ENCODE measurements at regions not wholly inside any gene's neighbourhood (a gene's known extent, or its start where the extent isn't known, plus 50 kb on each side); places are given as distances from the start of the nearest gene placed in this dataset.

DNA sequence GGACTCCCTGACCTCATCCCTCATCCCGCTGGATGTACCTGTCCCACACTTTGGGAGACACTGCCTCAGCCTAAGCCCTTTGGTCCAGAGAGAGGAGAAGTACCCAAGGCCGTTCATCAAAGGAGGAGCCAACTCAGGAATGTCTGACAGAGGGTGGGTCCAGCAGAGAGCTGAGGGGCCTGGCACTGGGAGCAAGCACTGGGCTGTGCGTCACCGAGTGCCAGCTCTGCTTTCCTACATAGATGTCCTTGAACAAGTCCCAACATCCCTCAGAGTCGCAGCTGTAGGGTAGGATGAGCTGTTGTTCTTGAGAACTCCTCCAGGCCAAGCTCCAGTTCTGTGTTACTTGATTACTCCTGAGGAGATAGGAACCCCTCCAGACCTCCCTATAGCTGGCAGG is 68.8 kb upstream of the ACOT11 start:
- no peak for TF ChIP-seq POLR2AphosphoS5 (IDR thresholded peaks at IDR 0.05; ENCODE audit: low read depth, low read length)
- no peak for TF ChIP-seq POLR2A (IDR thresholded peaks at IDR 0.05; ENCODE audit: borderline replicate concordance, extremely low read depth, insufficient read depth, insufficient read length)
- TF ChIP-seq SIN3A (IDR thresholded peaks at IDR 0.05; ENCODE audit: low read depth) = no peak
- no peak for TF ChIP-seq ZNF274 (IDR thresholded peaks at IDR 0.05; ENCODE audit: low read depth, low read length)
- TF ChIP-seq FOSL1 (IDR thresholded peaks at IDR 0.05; ENCODE audit: low read depth) = no peak
- no peak for TF ChIP-seq ZFX (IDR thresholded peaks at IDR 0.05)
- TF ChIP-seq, protein P1, sequence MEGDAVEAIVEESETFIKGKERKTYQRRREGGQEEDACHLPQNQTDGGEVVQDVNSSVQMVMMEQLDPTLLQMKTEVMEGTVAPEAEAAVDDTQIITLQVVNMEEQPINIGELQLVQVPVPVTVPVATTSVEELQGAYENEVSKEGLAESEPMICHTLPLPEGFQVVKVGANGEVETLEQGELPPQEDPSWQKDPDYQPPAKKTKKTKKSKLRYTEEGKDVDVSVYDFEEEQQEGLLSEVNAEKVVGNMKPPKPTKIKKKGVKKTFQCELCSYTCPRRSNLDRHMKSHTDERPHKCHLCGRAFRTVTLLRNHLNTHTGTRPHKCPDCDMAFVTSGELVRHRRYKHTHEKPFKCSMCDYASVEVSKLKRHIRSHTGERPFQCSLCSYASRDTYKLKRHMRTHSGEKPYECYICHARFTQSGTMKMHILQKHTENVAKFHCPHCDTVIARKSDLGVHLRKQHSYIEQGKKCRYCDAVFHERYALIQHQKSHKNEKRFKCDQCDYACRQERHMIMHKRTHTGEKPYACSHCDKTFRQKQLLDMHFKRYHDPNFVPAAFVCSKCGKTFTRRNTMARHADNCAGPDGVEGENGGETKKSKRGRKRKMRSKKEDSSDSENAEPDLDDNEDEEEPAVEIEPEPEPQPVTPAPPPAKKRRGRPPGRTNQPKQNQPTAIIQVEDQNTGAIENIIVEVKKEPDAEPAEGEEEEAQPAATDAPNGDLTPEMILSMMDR (IDR thresholded peaks at IDR 0.05 in 2 of 3, conservative IDR thresholded peaks at IDR 0.05 in 1 of 3; ENCODE audit: borderline replicate concordance in 1 of 3, insufficient read depth in 1 of 3, low read depth in 2 of 3, low read length in 2 of 3) = no peak
- TF ChIP-seq, protein P2, sequence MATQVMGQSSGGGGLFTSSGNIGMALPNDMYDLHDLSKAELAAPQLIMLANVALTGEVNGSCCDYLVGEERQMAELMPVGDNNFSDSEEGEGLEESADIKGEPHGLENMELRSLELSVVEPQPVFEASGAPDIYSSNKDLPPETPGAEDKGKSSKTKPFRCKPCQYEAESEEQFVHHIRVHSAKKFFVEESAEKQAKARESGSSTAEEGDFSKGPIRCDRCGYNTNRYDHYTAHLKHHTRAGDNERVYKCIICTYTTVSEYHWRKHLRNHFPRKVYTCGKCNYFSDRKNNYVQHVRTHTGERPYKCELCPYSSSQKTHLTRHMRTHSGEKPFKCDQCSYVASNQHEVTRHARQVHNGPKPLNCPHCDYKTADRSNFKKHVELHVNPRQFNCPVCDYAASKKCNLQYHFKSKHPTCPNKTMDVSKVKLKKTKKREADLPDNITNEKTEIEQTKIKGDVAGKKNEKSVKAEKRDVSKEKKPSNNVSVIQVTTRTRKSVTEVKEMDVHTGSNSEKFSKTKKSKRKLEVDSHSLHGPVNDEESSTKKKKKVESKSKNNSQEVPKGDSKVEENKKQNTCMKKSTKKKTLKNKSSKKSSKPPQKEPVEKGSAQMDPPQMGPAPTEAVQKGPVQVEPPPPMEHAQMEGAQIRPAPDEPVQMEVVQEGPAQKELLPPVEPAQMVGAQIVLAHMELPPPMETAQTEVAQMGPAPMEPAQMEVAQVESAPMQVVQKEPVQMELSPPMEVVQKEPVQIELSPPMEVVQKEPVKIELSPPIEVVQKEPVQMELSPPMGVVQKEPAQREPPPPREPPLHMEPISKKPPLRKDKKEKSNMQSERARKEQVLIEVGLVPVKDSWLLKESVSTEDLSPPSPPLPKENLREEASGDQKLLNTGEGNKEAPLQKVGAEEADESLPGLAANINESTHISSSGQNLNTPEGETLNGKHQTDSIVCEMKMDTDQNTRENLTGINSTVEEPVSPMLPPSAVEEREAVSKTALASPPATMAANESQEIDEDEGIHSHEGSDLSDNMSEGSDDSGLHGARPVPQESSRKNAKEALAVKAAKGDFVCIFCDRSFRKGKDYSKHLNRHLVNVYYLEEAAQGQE (IDR thresholded peaks at IDR 0.05; ENCODE audit: low read depth) = no peak
- no peak for TF ChIP-seq YY1 (IDR thresholded peaks at IDR 0.05; ENCODE audit: extremely low read depth, insufficient replicate concordance, low read depth, low read length)
- no peak for TF ChIP-seq CEBPB (IDR thresholded peaks at IDR 0.05; ENCODE audit: low read depth)
- TF ChIP-seq, protein P3, sequence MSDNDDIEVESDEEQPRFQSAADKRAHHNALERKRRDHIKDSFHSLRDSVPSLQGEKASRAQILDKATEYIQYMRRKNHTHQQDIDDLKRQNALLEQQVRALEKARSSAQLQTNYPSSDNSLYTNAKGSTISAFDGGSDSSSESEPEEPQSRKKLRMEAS (IDR thresholded peaks at IDR 0.05) = no peak
- no peak for TF ChIP-seq ELF1 (IDR thresholded peaks at IDR 0.05; ENCODE audit: borderline replicate concordance, low read depth)
- no peak for TF ChIP-seq SRF (IDR thresholded peaks at IDR 0.05; ENCODE audit: low read depth)
